ENCODE measurements at regions not wholly inside any gene's neighbourhood (a gene's known extent, or its start where the extent isn't known, plus 50 kb on each side); places are given as distances from the start of the nearest gene placed in this dataset.

- Histone ChIP-seq H3K36me3 (no peaks in the 10 kb centered on the region), H3K27ac (no peak overlapping the region), H3K4me3 (no peak overlapping the region), H3K4me1 (no peaks in the 10 kb centered on the region), H3K27me3 (no peaks in the 10 kb centered on the region), H3K9me3 (no peaks in the 10 kb centered on the region)
- in situ Hi-C loops (cut with MboI; ENCODE audit: low sequenced_read_pairs in 4 of 4) (no loop called here), intact Hi-C loops (cut with DNase I; ENCODE audit: low total_unique reads) (no loop called here)
- ATAC-seq (no peak), DNase-seq (no peak)
- no peak for TF ChIP-seq CTCF (IDR thresholded peaks at IDR 0.05 in 4 of 5, conservative IDR thresholded peaks at IDR 0.05 in 1 of 5)
These were observed 2050.7 kb downstream of the ARAP2 start for GRCh38 chr4:34193451-34194154.

- H3K27ac ChIP-seq, result no peak overlapping the region
- H3K36me3 ChIP-seq, result no peaks in the 10 kb centered on the region
- intact Hi-C loops (cut with DNase I; ENCODE audit: low total_unique reads) (no loop called here), in situ Hi-C loops (cut with MboI; ENCODE audit: low sequenced_read_pairs in 4 of 4) (no loop called here)
- H3K27me3 ChIP-seq, result no peaks in the 10 kb centered on the region
- TF ChIP-seq POLR2A (IDR thresholded peaks at IDR 0.05), result no peak
- no peak for TF ChIP-seq CTCF (IDR thresholded peaks at IDR 0.05 in 4 of 5, conservative IDR thresholded peaks at IDR 0.05 in 1 of 5)
- no peak for DNase-seq
- no peak for ATAC-seq
- no peaks in the 10 kb centered on the region for H3K9me3 ChIP-seq
- H3K4me3 ChIP-seq, result no peak overlapping the region
- H3K4me1 ChIP-seq, result no peaks in the 10 kb centered on the region
These were observed 2049.7 kb downstream of the ARAP2 start for GRCh38 chr4:34194585-34194984.

GRCh38 chr4:34196375-34196774, 2047.9 kb downstream of the ARAP2 start:
- in situ Hi-C loops (cut with MboI; ENCODE audit: low sequenced_read_pairs in 4 of 4), result no loop called here
- no peak overlapping the region for H3K4me3 ChIP-seq

GRCh38 chr4:34198966-34199365, 2045.3 kb downstream of the ARAP2 start:
- no peak for ATAC-seq
- intact Hi-C loops (cut with DNase I; ENCODE audit: low total_unique reads) (no loop called here), in situ Hi-C loops (cut with MboI; ENCODE audit: low sequenced_read_pairs in 4 of 4) (no loop called here)
- no peak for DNase-seq
- no peak overlapping the region for H3K27ac ChIP-seq
- H3K36me3 ChIP-seq, result no peaks in the 10 kb centered on the region
- no peak overlapping the region for H3K4me3 ChIP-seq
- no peaks in the 10 kb centered on the region for H3K9me3 ChIP-seq
- TF ChIP-seq POLR2A (IDR thresholded peaks at IDR 0.05) (no peak), CTCF (IDR thresholded peaks at IDR 0.05 in 4 of 5, conservative IDR thresholded peaks at IDR 0.05 in 1 of 5) (no peak)
- H3K27me3 ChIP-seq, result no peaks in the 10 kb centered on the region
- H3K4me1 ChIP-seq, result no peaks in the 10 kb centered on the region

More at GRCh38 chr4:34196375-34196774, 2047.9 kb downstream of the ARAP2 start:
- DNase-seq (no peak), ATAC-seq (no peak)
- Histone ChIP-seq H3K4me1 (no peaks in the 10 kb centered on the region), H3K27ac (no peak overlapping the region), H3K27me3 (no peaks in the 10 kb centered on the region), H3K9me3 (no peaks in the 10 kb centered on the region), H3K36me3 (no peaks in the 10 kb centered on the region)
- TF ChIP-seq POLR2A (IDR thresholded peaks at IDR 0.05) (no peak), CTCF (IDR thresholded peaks at IDR 0.05 in 4 of 5, conservative IDR thresholded peaks at IDR 0.05 in 1 of 5) (no peak)
- intact Hi-C loops (cut with DNase I; ENCODE audit: low total_unique reads), result no loop called here

GRCh38 chr4:34200535-34200934, 2043.8 kb downstream of the ARAP2 start:
- Histone ChIP-seq H3K4me1 (no peaks in the 10 kb centered on the region), H3K36me3 (no peaks in the 10 kb centered on the region), H3K27ac (no peak overlapping the region), H3K27me3 (no peaks in the 10 kb centered on the region), H3K9me3 (no peaks in the 10 kb centered on the region), H3K4me3 (no peak overlapping the region)
- TF ChIP-seq POLR2A (IDR thresholded peaks at IDR 0.05) (no peak), CTCF (IDR thresholded peaks at IDR 0.05 in 4 of 5, conservative IDR thresholded peaks at IDR 0.05 in 1 of 5) (no peak)
- ATAC-seq, result no peak
- intact Hi-C loops (cut with DNase I; ENCODE audit: low total_unique reads), result no loop called here
- DNase-seq, result no peak
- in situ Hi-C loops (cut with MboI; ENCODE audit: low sequenced_read_pairs in 4 of 4), result no loop called here
